ENCODE measurements at regions not wholly inside any gene's neighbourhood (a gene's known extent, or its start where the extent isn't known, plus 50 kb on each side); places are given as distances from the start of the nearest gene placed in this dataset.
A peak's percentile ranks its signal among the peaks of the same experiment; 100 is the strongest.

- no peak for TF ChIP-seq REST (IDR thresholded peaks at IDR 0.05; ENCODE audit: low read depth, low read length)
Observed at GRCh38 chr18:60092073-60092472, 192.3 kb downstream of the PMAIP1 start (continued).

- ChIA-PET CTCF (interaction anchor here (1.0 to 1.5 kb wide), 2 partner anchors 94 to 460 kb away, joined by 3 to 6 read pairs; no protein-coding TSS in a partner anchor), POLR2A (no interaction called here), RAD21 (ENCODE audit: unreplicated experiment) (no interaction called here), SMC1A (ENCODE audit: uncharacterized antibody, unreplicated experiment) (no interaction called here)
- H3K9me3 ChIP-seq (replicated peaks; ENCODE audit: control insufficient read depth, insufficient read depth, low read length), result no peaks in the 10 kb centered on the region; the same call in 2 of the 3 replicates
- no peaks in the 10 kb centered on the region for H3K4me1 ChIP-seq (ENCODE audit: control insufficient read depth, insufficient read depth, low read length)
- intact Hi-C loops (cut with micrococcal nuclease; ENCODE audit: unreplicated experiment) (loop anchor here (1.0 kb wide), 1 partner anchor 324 kb away; no protein-coding TSS in a partner anchor), in situ Hi-C loops (cut with MboI) (no loop called here)
- FAIRE-seq (no peak), ATAC-seq (peak; percentile 68), DNase-seq (ENCODE audit: low read depth, low spot score) (no peak)
- no peaks in the 10 kb centered on the region; a peak in 1 of 4 replicates for H3K27me3 ChIP-seq (replicated peaks in 1 of 2; ENCODE audit: control insufficient read depth in 2 of 2, insufficient read depth in 2 of 2, low read length in 1 of 2)
- H3K79me2 ChIP-seq (ENCODE audit: control insufficient read depth, insufficient read depth, low read length), result no peaks in the 10 kb centered on the region
- 40% methylated on average over 7 of the region's 7 CpGs for WGBS (ENCODE audit: insufficient coverage, insufficient replicate concordance, low lambda C conversion rate, missing lambda C conversion rate)
- no peak overlapping the region for H3K27ac ChIP-seq (ENCODE audit: control insufficient read depth, insufficient read depth)
- no TSS peak for BruUV-seq (replicated peaks)
- H2AFZ ChIP-seq (ENCODE audit: control insufficient read depth, low read depth, low read length), result no peak overlapping the region
- H3K4me3 ChIP-seq, result no peak overlapping the region
- no peaks in the 10 kb centered on the region for H3K36me3 ChIP-seq (ENCODE audit: control insufficient read depth in 2 of 2, insufficient read depth in 2 of 2, low read length in 1 of 2)
- H4K20me1 ChIP-seq (ENCODE audit: control insufficient read depth, insufficient read depth), result no peaks in the 10 kb centered on the region
- H3K4me2 ChIP-seq (ENCODE audit: control insufficient read depth, insufficient read depth), result no peak overlapping the region
- no peak overlapping the region for H3K9ac ChIP-seq (ENCODE audit: control insufficient read depth, insufficient read depth, low read length)
- peak; percentile 46 for TF ChIP-seq RAD21 (IDR thresholded peaks at IDR 0.05; ENCODE audit: insufficient read depth, low read depth, low read length)
- no peak for TF ChIP-seq BACH1 (IDR thresholded peaks at IDR 0.05; ENCODE audit: borderline replicate concordance)
- peak; percentile 21 to 33 (median 27); a peak in 2 of 6 replicates for TF ChIP-seq CTCF (IDR thresholded peaks at IDR 0.05 in 2 of 3, conservative IDR thresholded peaks at IDR 0.05 in 1 of 3; ENCODE audit: control insufficient read depth in 2 of 3, extremely low read depth in 1 of 3, insufficient read depth in 1 of 3, low read depth in 3 of 3, low read length in 3 of 3)
Observed at GRCh38 chr18:60090170-60090569, 190.4 kb downstream of the PMAIP1 start.

All from GM12878 (cell line).